ENCODE measurements at regions not wholly inside any gene's neighbourhood (a gene's known extent, or its start where the extent isn't known, plus 50 kb on each side); places are given as distances from the start of the nearest gene placed in this dataset.
"Not testable (repeated sequence)": the region's sequence is repeated elsewhere in the genome, so short reads cannot be mapped to it uniquely, and the experiment has no call there.

- DNase-seq: not testable (repeated sequence)
These were observed 76.8 kb upstream of the PWP1 start for GRCh38 chr12:107608779-107609178.

- DNase-seq: no peak
These were observed 75.4 kb upstream of the PWP1 start for GRCh38 chr12:107610021-107610859.

GRCh38 chr12:107612508-107612907, 73.1 kb upstream of the PWP1 start:
- DNase-seq: no peak

DNA sequence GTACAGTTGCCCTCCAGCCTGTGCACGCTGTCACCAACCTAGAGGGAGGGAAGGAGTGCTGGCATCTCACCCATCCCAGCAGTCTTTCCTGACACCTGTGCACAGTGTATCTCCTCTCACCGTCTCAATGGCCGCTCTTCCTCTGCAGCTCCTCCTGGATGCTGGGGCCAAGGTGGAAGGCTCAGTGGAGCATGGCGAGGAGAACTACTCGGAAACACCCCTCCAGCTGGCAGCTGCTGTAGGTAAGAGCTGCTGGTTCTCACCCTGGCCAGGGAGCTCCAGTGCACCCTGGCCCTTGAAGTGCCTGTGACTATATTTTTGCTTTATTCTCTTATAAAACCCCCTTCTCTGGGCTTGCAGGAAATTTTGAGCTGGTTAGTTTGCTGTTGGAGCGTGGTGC, 68.7 kb upstream of the PWP1 start:
- DNase-seq: no peak

- no peak for DNase-seq
These were observed 67.5 kb upstream of the PWP1 start for GRCh38 chr12:107618106-107618505.

DNA sequence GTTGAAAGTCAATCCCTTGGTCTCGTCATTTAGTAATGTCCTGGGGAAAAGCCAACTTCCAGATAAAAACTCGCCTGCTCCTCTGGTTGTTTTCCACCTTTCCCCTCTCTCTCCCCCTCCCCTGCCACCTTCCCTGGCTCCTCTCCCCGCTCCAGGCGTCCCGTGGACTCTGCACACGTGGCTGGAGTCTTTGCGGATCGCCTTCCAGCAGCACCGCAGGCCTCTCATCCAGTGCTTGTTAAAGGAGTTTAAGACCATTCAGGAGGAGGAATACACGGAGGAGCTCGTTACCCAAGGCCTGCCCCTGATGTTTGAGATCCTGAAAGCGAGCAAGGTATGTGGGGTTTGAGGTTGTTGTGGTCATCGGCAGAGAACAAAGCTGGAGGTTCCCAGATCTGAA, 65.8 kb upstream of the PWP1 start:
- DNase-seq: no peak

GRCh38 chr12:107622001-107622400, 63.6 kb upstream of the PWP1 start:
- no peak for DNase-seq

DNA sequence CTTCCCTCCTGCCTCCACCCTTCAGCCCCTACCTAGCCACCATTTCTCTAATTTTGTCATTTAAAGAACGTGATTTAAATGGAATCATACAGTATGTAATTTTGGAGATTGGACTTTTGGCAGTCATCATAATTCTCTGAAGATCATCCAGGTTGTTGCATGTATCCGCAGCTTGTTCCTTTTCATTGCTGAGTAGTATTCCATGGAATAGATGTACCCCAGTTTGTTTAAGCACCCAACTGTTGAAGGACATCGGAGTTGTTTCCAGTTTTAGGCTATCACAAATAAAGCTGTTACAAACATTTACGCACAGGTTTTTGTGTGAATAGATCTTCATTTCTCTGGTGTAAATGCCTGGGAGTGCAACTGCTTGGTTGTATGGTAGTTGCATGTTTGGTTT, 61.1 kb upstream of the PWP1 start:
- DNase-seq: no peak

- DNase-seq: no peak
These were observed 53.9 kb upstream of the PWP1 start for GRCh38 chr12:107631715-107632114.

DNA sequence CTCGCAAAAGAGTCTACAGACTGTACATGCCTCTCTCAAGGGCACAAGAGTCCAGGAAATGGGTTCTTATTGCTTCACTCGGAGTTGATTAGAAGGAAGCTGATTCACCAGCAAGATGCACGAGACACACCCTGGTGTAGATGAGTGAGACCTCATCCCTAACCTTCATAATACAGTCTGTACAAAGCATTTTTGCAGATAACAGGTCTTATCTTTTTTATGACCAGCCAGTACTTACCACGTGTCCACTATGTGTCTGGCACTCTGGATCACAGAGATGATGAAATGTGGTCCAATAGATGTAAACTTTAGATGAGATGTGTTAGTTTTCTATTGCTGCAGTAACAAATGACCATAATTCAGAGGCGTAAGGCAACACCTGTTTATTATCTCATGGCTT, 53.4 kb upstream of the PWP1 start:
- no peak for DNase-seq

GRCh38 chr12:107634530-107634929, 51.1 kb upstream of the PWP1 start:
- DNase-seq: no peak

GRCh38 chr12:107635139-107635538, 50.5 kb upstream of the PWP1 start:
- no peak for DNase-seq
